Mononuclear cell (primary cell): ENCODE measurements at regions not wholly inside any gene's neighbourhood (a gene's known extent, or its start where the extent isn't known, plus 50 kb on each side); places are given as distances from the start of the nearest gene placed in this dataset.
"Not testable (repeated sequence)": the region's sequence is repeated elsewhere in the genome, so short reads cannot be mapped to it uniquely, and the experiment has no call there.

ENCODE experiments used
- H3K27me3 ChIP-seq: 2 replicates; pipeline ENCODE4 v1.6.0; 2011; ENCODE audit warnings: low read length, control low read depth; ENCODE audit not compliant: insufficient read depth
- H3K4me1 ChIP-seq: 2 replicates; pipeline ENCODE4 v1.5.1; 2011; ENCODE audit warnings: mild to moderate bottlenecking, low read length, control low read depth; ENCODE audit not compliant: insufficient read depth
- H3K4me3 ChIP-seq: 2 replicates; pipeline ENCODE4 v1.5.1; 2011; ENCODE audit warnings: mild to moderate bottlenecking, low read length, moderate library complexity
- H3K9me3 ChIP-seq: 2 replicates; pipeline ENCODE4 v1.5.1; 2011; ENCODE audit warnings: low read depth, mild to moderate bottlenecking, control low read depth, low read length

- no peaks in the 10 kb centered on the region for H3K27me3 ChIP-seq
- no peaks in the 10 kb centered on the region for H3K4me1 ChIP-seq
- H3K4me3 ChIP-seq, result no peak overlapping the region
- H3K9me3 ChIP-seq, result no peaks in the 10 kb centered on the region
Measured at GRCh38 chr5:68861099-68861498, 232.7 kb upstream of the SLC30A5 start.

- Histone ChIP-seq H3K9me3 (no peaks in the 10 kb centered on the region), H3K4me1 (no peaks in the 10 kb centered on the region), H3K27me3 (no peaks in the 10 kb centered on the region), H3K4me3 (no peak overlapping the region)
Measured at GRCh38 chr5:68862560-68862959, 231.3 kb upstream of the SLC30A5 start.

GRCh38 chr5:68865192-68865591 lies 228.6 kb upstream of the SLC30A5 start:
- not testable (repeated sequence) for H3K27me3 ChIP-seq, H3K4me1 ChIP-seq, H3K4me3 ChIP-seq, H3K9me3 ChIP-seq

- H3K4me3 ChIP-seq, result no peak overlapping the region
- H3K27me3 ChIP-seq, result no peaks in the 10 kb centered on the region
- no peaks in the 10 kb centered on the region for H3K4me1 ChIP-seq
- H3K9me3 ChIP-seq, result no peaks in the 10 kb centered on the region
Measured at GRCh38 chr5:68872088-68872839, 221.6 kb upstream of the SLC30A5 start.

GRCh38 chr5:68873198-68873597 lies 220.6 kb upstream of the SLC30A5 start:
- Histone ChIP-seq H3K4me1 (no peaks in the 10 kb centered on the region), H3K4me3 (no peak overlapping the region), H3K27me3 (no peaks in the 10 kb centered on the region), H3K9me3 (no peaks in the 10 kb centered on the region)

GRCh38 chr5:68875351-68875750 lies 218.5 kb upstream of the SLC30A5 start:
- no peaks in the 10 kb centered on the region for H3K4me1 ChIP-seq
- no peaks in the 10 kb centered on the region for H3K27me3 ChIP-seq
- H3K9me3 ChIP-seq, result no peaks in the 10 kb centered on the region
- H3K4me3 ChIP-seq, result no peak overlapping the region

GRCh38 chr5:68883436-68883835 lies 210.4 kb upstream of the SLC30A5 start:
- H3K4me1 ChIP-seq, result peaks cover 3% of the 10 kb centered on the region
- no peaks in the 10 kb centered on the region for H3K27me3 ChIP-seq
- H3K4me3 ChIP-seq, result no peak overlapping the region
- no peaks in the 10 kb centered on the region for H3K9me3 ChIP-seq

GRCh38 chr5:68884144-68884754 lies 209.6 kb upstream of the SLC30A5 start:
- Histone ChIP-seq H3K27me3 (no peaks in the 10 kb centered on the region), H3K9me3 (no peaks in the 10 kb centered on the region), H3K4me3 (no peak overlapping the region), H3K4me1 (peaks cover 3% of the 10 kb centered on the region)

- peaks cover 3% of the 10 kb centered on the region for H3K4me1 ChIP-seq
- no peaks in the 10 kb centered on the region for H3K27me3 ChIP-seq
- H3K4me3 ChIP-seq, result no peak overlapping the region
- no peaks in the 10 kb centered on the region for H3K9me3 ChIP-seq
Measured at GRCh38 chr5:68884883-68885282, 208.9 kb upstream of the SLC30A5 start.

- H3K4me3 ChIP-seq, result no peak overlapping the region
- no peaks in the 10 kb centered on the region for H3K27me3 ChIP-seq
- peaks cover 3% of the 10 kb centered on the region for H3K4me1 ChIP-seq
- H3K9me3 ChIP-seq, result no peaks in the 10 kb centered on the region
Measured at GRCh38 chr5:68886814-68887213, 207.0 kb upstream of the SLC30A5 start.

GRCh38 chr5:68891718-68892117 lies 202.1 kb upstream of the SLC30A5 start:
- H3K4me3 ChIP-seq, result no peak overlapping the region
- H3K27me3 ChIP-seq, result no peaks in the 10 kb centered on the region
- no peaks in the 10 kb centered on the region for H3K9me3 ChIP-seq

GRCh38 chr5:68894673-68895072 lies 199.1 kb upstream of the SLC30A5 start:
- H3K27me3 ChIP-seq, result no peaks in the 10 kb centered on the region
- no peak overlapping the region for H3K4me3 ChIP-seq
- H3K4me1 ChIP-seq, result no peaks in the 10 kb centered on the region
- H3K9me3 ChIP-seq, result no peaks in the 10 kb centered on the region

More at GRCh38 chr5:68891718-68892117, 202.1 kb upstream of the SLC30A5 start:
- H3K4me1 ChIP-seq, result no peaks in the 10 kb centered on the region

GRCh38 chr5:68898951-68899471 lies 194.8 kb upstream of the SLC30A5 start:
- Histone ChIP-seq H3K4me1 (no peaks in the 10 kb centered on the region), H3K4me3 (no peak overlapping the region), H3K9me3 (no peaks in the 10 kb centered on the region), H3K27me3 (no peaks in the 10 kb centered on the region)

- Histone ChIP-seq H3K4me1 (no peaks in the 10 kb centered on the region), H3K9me3 (no peaks in the 10 kb centered on the region), H3K27me3 (no peaks in the 10 kb centered on the region), H3K4me3 (no peak overlapping the region)
Measured at GRCh38 chr5:68911840-68912690, 181.7 kb upstream of the SLC30A5 start.

GRCh38 chr5:68915079-68915478 lies 178.7 kb upstream of the SLC30A5 start:
- Histone ChIP-seq H3K9me3 (no peaks in the 10 kb centered on the region), H3K27me3 (no peaks in the 10 kb centered on the region), H3K4me1 (no peaks in the 10 kb centered on the region), H3K4me3 (no peak overlapping the region)
